Activated CD4-positive, CD25-positive, alpha-beta regulatory T cell treated with anti-CD3 and anti-CD28 coated beads, Interleukin-2, amount 50 U/mL, for 24 hours (primary cell): ENCODE measurements at regions not wholly inside any gene's neighbourhood (a gene's known extent, or its start where the extent isn't known, plus 50 kb on each side); places are given as distances from the start of the nearest gene placed in this dataset.
A peak's percentile ranks its signal among the peaks of the same experiment; 100 is the strongest.
"Not testable (repeated sequence)": the region's sequence is repeated elsewhere in the genome, so short reads cannot be mapped to it uniquely, and the experiment has no call there.

Source experiments
- ATAC-seq, 2 donors: fragments of 150-1000 bp; cut with Tn5 transposase; one replicate each; pipeline ENCODE4 v1.10.0; 2021; ENCODE audit warnings: mild to moderate bottlenecking in 1 of 2, moderate library complexity in 1 of 2

- no peak for ATAC-seq
Measured at GRCh38 chr12:125312471-125312870, 247.2 kb downstream of the AACS start.

GRCh38 chr12:125314051-125314755 lies 249.0 kb downstream of the AACS start:
- no peak for ATAC-seq

- ATAC-seq: no peak
Measured at GRCh38 chr12:125315771-125316170, 250.5 kb downstream of the AACS start.

- ATAC-seq: no peak
Measured at GRCh38 chr12:125320177-125320576, 254.9 kb downstream of the AACS start.

GRCh38 chr12:125324861-125325490 lies 259.7 kb downstream of the AACS start:
- ATAC-seq: no peak

- no peak for ATAC-seq
Measured at GRCh38 chr12:125329239-125330102, 264.2 kb downstream of the AACS start.

- peak; percentile 41 to 44 for ATAC-seq
Measured at GRCh38 chr12:125330645-125331341, 265.6 kb downstream of the AACS start.

GRCh38 chr12:125331342-125332052 lies 266.3 kb downstream of the AACS start:
- ATAC-seq: no peak

GRCh38 chr12:125332900-125333299 lies 267.7 kb downstream of the AACS start:
- ATAC-seq: no peak

GRCh38 chr12:125336246-125336645 lies 271.0 kb downstream of the AACS start:
- ATAC-seq: no peak

- ATAC-seq: no peak
Measured at GRCh38 chr12:125340791-125341190, 275.6 kb downstream of the AACS start.

- ATAC-seq: no peak
Measured at GRCh38 chr12:125341422-125341821, 276.2 kb downstream of the AACS start.

- no peak for ATAC-seq
Measured at GRCh38 chr12:125343649-125344048, 278.4 kb downstream of the AACS start.

GRCh38 chr12:125346362-125346761 lies 281.1 kb downstream of the AACS start:
- no peak for ATAC-seq

GRCh38 chr12:125351788-125352187 lies 286.6 kb downstream of the AACS start:
- no peak for ATAC-seq

GRCh38 chr12:125353002-125353401 lies 287.8 kb downstream of the AACS start:
- not testable (repeated sequence) for ATAC-seq

GRCh38 chr12:125353871-125354270 lies 288.6 kb downstream of the AACS start:
- no peak for ATAC-seq

- no peak for ATAC-seq
Measured at GRCh38 chr12:125355614-125356013, 290.4 kb downstream of the AACS start.

GRCh38 chr12:125356111-125356510 lies 290.9 kb downstream of the AACS start:
- ATAC-seq: no peak

GRCh38 chr12:125357561-125357960 lies 292.3 kb downstream of the AACS start:
- ATAC-seq: no peak

GRCh38 chr12:125360540-125360939 lies 295.3 kb downstream of the AACS start:
- no peak for ATAC-seq

- no peak for ATAC-seq
Measured at GRCh38 chr12:125371033-125371432, 305.8 kb downstream of the AACS start.
